Muscle of back (tissue), 3 donors: ENCODE measurements at regions not wholly inside any gene's neighbourhood (a gene's known extent, or its start where the extent isn't known, plus 50 kb on each side); places are given as distances from the start of the nearest gene placed in this dataset.

Source experiments
- DNase-seq, 3 donors: peaks; one replicate each; pipeline versions ENCODE4 v3.0.0 to v3.0.0-alpha.2; 2013

DNA sequence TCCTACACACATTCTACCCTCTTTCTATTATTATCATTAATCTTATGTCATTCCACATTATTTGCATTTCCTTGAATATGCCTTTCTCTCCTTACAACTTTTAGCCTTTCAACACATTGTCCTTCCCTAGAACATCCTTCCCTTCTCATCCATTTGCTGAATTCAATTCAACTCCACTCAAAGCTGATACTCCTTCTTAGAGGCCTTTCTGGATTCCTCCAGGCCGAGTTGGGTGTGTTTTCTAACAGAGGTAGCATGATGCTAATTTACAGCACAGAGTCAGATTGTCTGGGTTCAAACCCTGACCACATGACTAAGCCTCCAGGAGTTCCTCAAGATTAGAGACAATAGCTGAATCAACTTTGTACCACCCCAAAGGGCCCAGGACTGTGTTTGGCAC is 63.4 kb upstream of the IL12A start:
- DNase-seq = no peak

GRCh38 chr3:159926573-159926972 is 62.1 kb upstream of the IL12A start:
- DNase-seq = no peak

DNA sequence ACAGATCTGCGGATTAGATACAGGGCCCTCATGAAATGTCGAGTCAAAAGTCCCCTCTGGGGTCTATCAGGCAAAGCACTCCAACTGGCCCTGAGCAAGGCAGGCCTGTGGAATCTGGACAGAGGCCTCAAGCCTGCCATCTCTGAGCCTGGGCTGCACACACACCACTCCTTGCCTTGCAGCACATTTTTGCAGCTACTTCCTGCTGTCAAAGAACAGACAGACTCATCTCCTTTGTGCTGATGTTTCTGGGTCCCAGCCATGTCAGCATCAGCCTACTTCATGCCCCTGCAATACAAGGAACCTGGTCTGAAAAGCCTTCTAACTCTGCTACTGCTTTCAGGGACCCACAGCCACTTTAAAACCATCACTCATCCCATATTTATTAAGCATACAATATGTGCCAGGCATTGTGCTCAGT is 60.6 kb upstream of the IL12A start:
- no peak for DNase-seq

- DNase-seq = peak in 1 of 3 donors; percentile 90
These were observed 60.0 kb upstream of the IL12A start for GRCh38 chr3:159928666-159929065.

- DNase-seq = peak; percentile 10 to 52 (median 49)
These were observed 59.2 kb upstream of the IL12A start for GRCh38 chr3:159929171-159930141.

GRCh38 chr3:159934216-159934615 is 54.4 kb upstream of the IL12A start:
- DNase-seq = no peak

- no peak for DNase-seq
These were observed 52.1 kb upstream of the IL12A start for GRCh38 chr3:159936541-159936940.

GRCh38 chr3:159937561-159938166 is 51.0 kb upstream of the IL12A start:
- DNase-seq = no peak

- DNase-seq = no peak
These were observed 49.9 kb upstream of the IL12A start for GRCh38 chr3:159938714-159939113.
